GM12873 (cell line): ENCODE measurements at regions not wholly inside any gene's neighbourhood (a gene's known extent, or its start where the extent isn't known, plus 50 kb on each side); places are given as distances from the start of the nearest gene placed in this dataset.

Experiments used
- CTCF ChIP-seq: IDR thresholded peaks from 2 replicates; pipeline ENCODE4 v1.5.1; 2012; ENCODE audit warnings: low read depth, mild to moderate bottlenecking, moderate library complexity, low read length, control low read depth; ENCODE audit not compliant: insufficient read depth; ENCODE audit errors: missing control alignments

- no peak for TF ChIP-seq CTCF
These were observed 127.8 kb upstream of the FOXA2 start for GRCh38 chr20:22711971-22712755.

GRCh38 chr20:22716821-22717351 lies 132.5 kb upstream of the FOXA2 start:
- TF ChIP-seq CTCF = no peak

GRCh38 chr20:22717466-22717865 lies 133.1 kb upstream of the FOXA2 start:
- no peak for TF ChIP-seq CTCF

- TF ChIP-seq CTCF = no peak
These were observed 134.8 kb upstream of the FOXA2 start for GRCh38 chr20:22719167-22719591.

- no peak for TF ChIP-seq CTCF
These were observed 135.8 kb upstream of the FOXA2 start for GRCh38 chr20:22720206-22720605.

- TF ChIP-seq CTCF = no peak
These were observed 138.4 kb upstream of the FOXA2 start for GRCh38 chr20:22722811-22723210.

- TF ChIP-seq CTCF = no peak
These were observed 139.3 kb upstream of the FOXA2 start for GRCh38 chr20:22723659-22724058.
